ENCODE measurements at regions not wholly inside any gene's neighbourhood (a gene's known extent, or its start where the extent isn't known, plus 50 kb on each side); places are given as distances from the start of the nearest gene placed in this dataset.

DNA sequence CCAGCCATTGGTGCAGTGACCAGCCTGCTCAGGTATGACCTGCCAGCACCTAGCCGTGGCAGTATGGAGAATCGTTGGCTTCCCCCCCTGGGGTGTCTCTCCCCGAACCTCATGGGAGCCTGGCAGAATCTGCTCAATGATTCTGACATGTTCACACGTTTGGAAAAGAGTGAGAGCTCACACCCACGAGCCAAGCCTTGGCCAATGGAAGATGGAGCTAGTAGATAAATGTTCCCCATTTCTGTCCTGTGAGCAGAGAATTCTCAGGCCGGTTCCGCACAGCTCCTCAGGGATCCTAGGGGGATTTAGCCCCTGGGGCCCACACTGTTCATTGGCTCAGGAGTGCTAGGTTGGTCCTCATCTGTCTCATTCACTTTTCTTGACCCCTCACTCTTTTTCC lies 128.4 kb downstream of the RCN1 start:
- Histone ChIP-seq H3K9ac (ENCODE audit: low read length) (no peak overlapping the region), H4K20me1 (ENCODE audit: low read depth, low read length) (no peaks in the 10 kb centered on the region), H3K79me2 (ENCODE audit: insufficient read depth, low read length) (no peaks in the 10 kb centered on the region), H3K9me2 (replicated peaks; ENCODE audit: insufficient read depth, low read length) (no peaks in the 10 kb centered on the region), H2AFZ (ENCODE audit: low read depth, low read length, severe bottlenecking) (no peak overlapping the region), H3K27ac (ENCODE audit: low read depth, low read length) (no peak overlapping the region), H3K27me3 (ENCODE audit: low read length) (no peaks in the 10 kb centered on the region), H3K36me3 (ENCODE audit: low read length) (no peaks in the 10 kb centered on the region), H3K4me2 (ENCODE audit: low read depth, low read length, poor library complexity, severe bottlenecking) (no peak overlapping the region), H3K9me3 (ENCODE audit: insufficient read depth, low read length) (no peaks in the 10 kb centered on the region), H3F3A (ENCODE audit: insufficient read depth) (no peaks in the 10 kb centered on the region), H3K4me3 (ENCODE audit: insufficient read depth, low read length, poor library complexity, severe bottlenecking) (no peak overlapping the region)
- TF ChIP-seq, protein P1, sequence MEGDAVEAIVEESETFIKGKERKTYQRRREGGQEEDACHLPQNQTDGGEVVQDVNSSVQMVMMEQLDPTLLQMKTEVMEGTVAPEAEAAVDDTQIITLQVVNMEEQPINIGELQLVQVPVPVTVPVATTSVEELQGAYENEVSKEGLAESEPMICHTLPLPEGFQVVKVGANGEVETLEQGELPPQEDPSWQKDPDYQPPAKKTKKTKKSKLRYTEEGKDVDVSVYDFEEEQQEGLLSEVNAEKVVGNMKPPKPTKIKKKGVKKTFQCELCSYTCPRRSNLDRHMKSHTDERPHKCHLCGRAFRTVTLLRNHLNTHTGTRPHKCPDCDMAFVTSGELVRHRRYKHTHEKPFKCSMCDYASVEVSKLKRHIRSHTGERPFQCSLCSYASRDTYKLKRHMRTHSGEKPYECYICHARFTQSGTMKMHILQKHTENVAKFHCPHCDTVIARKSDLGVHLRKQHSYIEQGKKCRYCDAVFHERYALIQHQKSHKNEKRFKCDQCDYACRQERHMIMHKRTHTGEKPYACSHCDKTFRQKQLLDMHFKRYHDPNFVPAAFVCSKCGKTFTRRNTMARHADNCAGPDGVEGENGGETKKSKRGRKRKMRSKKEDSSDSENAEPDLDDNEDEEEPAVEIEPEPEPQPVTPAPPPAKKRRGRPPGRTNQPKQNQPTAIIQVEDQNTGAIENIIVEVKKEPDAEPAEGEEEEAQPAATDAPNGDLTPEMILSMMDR (IDR thresholded peaks at IDR 0.05; ENCODE audit: insufficient read depth, low read length, poor library complexity, severe bottlenecking) = no peak
- no peak for TF ChIP-seq EZH2phosphoT487 (conservative IDR thresholded peaks at IDR 0.05; ENCODE audit: low read length)

GRCh38 chr11:32221476-32222032 lies 130.7 kb downstream of the RCN1 start:
- H3K79me2 ChIP-seq (ENCODE audit: insufficient read depth, low read length) = no peaks in the 10 kb centered on the region
- H3K27me3 ChIP-seq (ENCODE audit: low read length) = no peaks in the 10 kb centered on the region
- no peak overlapping the region for H3K27ac ChIP-seq (ENCODE audit: low read depth, low read length)
- H3K9ac ChIP-seq (ENCODE audit: low read length) = no peak overlapping the region
- H4K20me1 ChIP-seq (ENCODE audit: low read depth, low read length) = no peaks in the 10 kb centered on the region
- H3K36me3 ChIP-seq (ENCODE audit: low read length) = no peaks in the 10 kb centered on the region
- H3K4me3 ChIP-seq (ENCODE audit: insufficient read depth, low read length, poor library complexity, severe bottlenecking) = no peak overlapping the region
- H3K9me2 ChIP-seq (replicated peaks; ENCODE audit: insufficient read depth, low read length) = no peaks in the 10 kb centered on the region
- H3K4me2 ChIP-seq (ENCODE audit: low read depth, low read length, poor library complexity, severe bottlenecking) = no peak overlapping the region
- no peak for TF ChIP-seq EZH2phosphoT487 (conservative IDR thresholded peaks at IDR 0.05; ENCODE audit: low read length)
- TF ChIP-seq, protein P1 (IDR thresholded peaks at IDR 0.05; ENCODE audit: insufficient read depth, low read length, poor library complexity, severe bottlenecking) = no peak
- no peaks in the 10 kb centered on the region for H3F3A ChIP-seq (ENCODE audit: insufficient read depth)
- H2AFZ ChIP-seq (ENCODE audit: low read depth, low read length, severe bottlenecking) = no peak overlapping the region
- no peaks in the 10 kb centered on the region for H3K9me3 ChIP-seq (ENCODE audit: insufficient read depth, low read length)

- no peak overlapping the region for H2AFZ ChIP-seq (ENCODE audit: low read depth, low read length, severe bottlenecking)
Measured at GRCh38 chr11:32224580-32224979, 133.7 kb downstream of the RCN1 start.

More at GRCh38 chr11:32224580-32224979, 133.7 kb downstream of the RCN1 start:
- no peaks in the 10 kb centered on the region for H3K27me3 ChIP-seq (ENCODE audit: low read length)
- no peak overlapping the region for H3K4me3 ChIP-seq (ENCODE audit: insufficient read depth, low read length, poor library complexity, severe bottlenecking)
- no peak overlapping the region for H3K4me2 ChIP-seq (ENCODE audit: low read depth, low read length, poor library complexity, severe bottlenecking)
- TF ChIP-seq EZH2phosphoT487 (conservative IDR thresholded peaks at IDR 0.05; ENCODE audit: low read length) = no peak
- TF ChIP-seq, protein P1 (IDR thresholded peaks at IDR 0.05; ENCODE audit: insufficient read depth, low read length, poor library complexity, severe bottlenecking) = no peak
- H3K9ac ChIP-seq (ENCODE audit: low read length) = no peak overlapping the region
- no peaks in the 10 kb centered on the region for H3K36me3 ChIP-seq (ENCODE audit: low read length)
- no peaks in the 10 kb centered on the region for H3K9me2 ChIP-seq (replicated peaks; ENCODE audit: insufficient read depth, low read length)
- H3K9me3 ChIP-seq (ENCODE audit: insufficient read depth, low read length) = no peaks in the 10 kb centered on the region
- no peaks in the 10 kb centered on the region for H3K79me2 ChIP-seq (ENCODE audit: insufficient read depth, low read length)
- H4K20me1 ChIP-seq (ENCODE audit: low read depth, low read length) = no peaks in the 10 kb centered on the region
- H3F3A ChIP-seq (ENCODE audit: insufficient read depth) = no peaks in the 10 kb centered on the region
- no peak overlapping the region for H3K27ac ChIP-seq (ENCODE audit: low read depth, low read length)
